SK-N-SH (cell line): ENCODE measurements at regions not wholly inside any gene's neighbourhood (a gene's known extent, or its start where the extent isn't known, plus 50 kb on each side); places are given as distances from the start of the nearest gene placed in this dataset.

Experiments used
- ELF1 ChIP-seq: IDR thresholded peaks from 2 replicates; pipeline ENCODE4 v1.4.0; 2012
- EP300 ChIP-seq, 2 experiments: IDR thresholded peaks; 2 replicates each; pipeline versions ENCODE4 v1.4.0 to v1.6.1; 2012; ENCODE audit warnings: borderline replicate concordance in 1 of 2, low read depth in 1 of 2, low read length in 1 of 2
- FOXJ3 ChIP-seq: sonication (generic); formaldehyde crosslinking; IDR thresholded peaks from 2 replicates; pipeline ENCODE4 v1.5.1; 2020; ENCODE audit warnings: mild to moderate bottlenecking, missing genetic modification reagents
- NFIC ChIP-seq: IDR thresholded peaks from 2 replicates; pipeline ENCODE4 v1.4.0; 2012; ENCODE audit warnings: borderline replicate concordance
- POLR2AphosphoS5 ChIP-seq: IDR thresholded peaks from 2 replicates; pipeline ENCODE4 v1.6.1; 2012; ENCODE audit warnings: low read depth, low read length
- TF ChIP-seq, protein P1 (sequence below): fragments of 200-600 bp; sonication (generic); IDR thresholded peaks from 2 replicates; pipeline ENCODE4 v1.6.1; 2017; ENCODE audit warnings: antibody characterized with exemption, mild to moderate bottlenecking, moderate library complexity
- TF ChIP-seq, protein P2 (sequence below): IDR thresholded peaks from 2 replicates; pipeline ENCODE4; 2012
- TF ChIP-seq, protein P3 (sequence below): IDR thresholded peaks from 2 replicates; pipeline ENCODE4 v1.4.0; 2012; ENCODE audit warnings: low read depth, borderline replicate concordance
- TF ChIP-seq, protein P4 (sequence below): IDR thresholded peaks from 2 replicates; pipeline ENCODE4 v1.4.0; 2012; ENCODE audit warnings: low read depth
- TF ChIP-seq, protein P5 (sequence below): IDR thresholded peaks from 2 replicates; pipeline ENCODE4 v1.6.1; 2012; ENCODE audit warnings: mild to moderate bottlenecking, low read depth, low read length, moderate library complexity

DNA sequence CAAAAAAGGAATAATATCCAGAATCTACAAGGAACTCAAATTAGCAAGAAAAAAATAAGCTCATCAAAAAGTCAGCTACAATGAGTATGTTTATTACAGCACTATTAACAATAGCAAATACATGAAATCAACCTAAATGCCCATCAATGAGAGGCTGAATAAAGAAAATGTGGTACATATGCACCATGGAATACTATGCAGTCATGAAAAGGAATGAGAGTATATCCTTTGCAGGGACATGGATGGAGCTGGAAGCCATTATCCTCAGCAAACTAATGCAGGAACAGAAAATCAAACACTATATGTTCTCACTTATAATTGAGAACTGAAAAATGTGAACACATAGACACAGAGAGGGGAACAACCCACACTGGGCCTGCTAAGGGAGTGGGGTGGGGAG, 178.4 kb upstream of the IRS4 start:
- TF ChIP-seq ELF1 (no peak), NFIC (no peak), POLR2AphosphoS5 (no peak), EP300 (IDR thresholded peaks at IDR 0.05; ENCODE audit: borderline replicate concordance in 1 of 2, low read depth in 1 of 2, low read length in 1 of 2) (no peak), FOXJ3 (CRISPR knock-in tag) (no peak)
- TF ChIP-seq, protein P1, sequence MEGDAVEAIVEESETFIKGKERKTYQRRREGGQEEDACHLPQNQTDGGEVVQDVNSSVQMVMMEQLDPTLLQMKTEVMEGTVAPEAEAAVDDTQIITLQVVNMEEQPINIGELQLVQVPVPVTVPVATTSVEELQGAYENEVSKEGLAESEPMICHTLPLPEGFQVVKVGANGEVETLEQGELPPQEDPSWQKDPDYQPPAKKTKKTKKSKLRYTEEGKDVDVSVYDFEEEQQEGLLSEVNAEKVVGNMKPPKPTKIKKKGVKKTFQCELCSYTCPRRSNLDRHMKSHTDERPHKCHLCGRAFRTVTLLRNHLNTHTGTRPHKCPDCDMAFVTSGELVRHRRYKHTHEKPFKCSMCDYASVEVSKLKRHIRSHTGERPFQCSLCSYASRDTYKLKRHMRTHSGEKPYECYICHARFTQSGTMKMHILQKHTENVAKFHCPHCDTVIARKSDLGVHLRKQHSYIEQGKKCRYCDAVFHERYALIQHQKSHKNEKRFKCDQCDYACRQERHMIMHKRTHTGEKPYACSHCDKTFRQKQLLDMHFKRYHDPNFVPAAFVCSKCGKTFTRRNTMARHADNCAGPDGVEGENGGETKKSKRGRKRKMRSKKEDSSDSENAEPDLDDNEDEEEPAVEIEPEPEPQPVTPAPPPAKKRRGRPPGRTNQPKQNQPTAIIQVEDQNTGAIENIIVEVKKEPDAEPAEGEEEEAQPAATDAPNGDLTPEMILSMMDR: no peak
- TF ChIP-seq, protein P2, sequence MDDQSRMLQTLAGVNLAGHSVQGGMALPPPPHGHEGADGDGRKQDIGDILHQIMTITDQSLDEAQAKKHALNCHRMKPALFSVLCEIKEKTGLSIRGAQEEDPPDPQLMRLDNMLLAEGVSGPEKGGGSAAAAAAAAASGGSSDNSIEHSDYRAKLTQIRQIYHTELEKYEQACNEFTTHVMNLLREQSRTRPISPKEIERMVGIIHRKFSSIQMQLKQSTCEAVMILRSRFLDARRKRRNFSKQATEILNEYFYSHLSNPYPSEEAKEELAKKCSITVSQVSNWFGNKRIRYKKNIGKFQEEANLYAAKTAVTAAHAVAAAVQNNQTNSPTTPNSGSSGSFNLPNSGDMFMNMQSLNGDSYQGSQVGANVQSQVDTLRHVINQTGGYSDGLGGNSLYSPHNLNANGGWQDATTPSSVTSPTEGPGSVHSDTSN: no peak
- TF ChIP-seq, protein P3, sequence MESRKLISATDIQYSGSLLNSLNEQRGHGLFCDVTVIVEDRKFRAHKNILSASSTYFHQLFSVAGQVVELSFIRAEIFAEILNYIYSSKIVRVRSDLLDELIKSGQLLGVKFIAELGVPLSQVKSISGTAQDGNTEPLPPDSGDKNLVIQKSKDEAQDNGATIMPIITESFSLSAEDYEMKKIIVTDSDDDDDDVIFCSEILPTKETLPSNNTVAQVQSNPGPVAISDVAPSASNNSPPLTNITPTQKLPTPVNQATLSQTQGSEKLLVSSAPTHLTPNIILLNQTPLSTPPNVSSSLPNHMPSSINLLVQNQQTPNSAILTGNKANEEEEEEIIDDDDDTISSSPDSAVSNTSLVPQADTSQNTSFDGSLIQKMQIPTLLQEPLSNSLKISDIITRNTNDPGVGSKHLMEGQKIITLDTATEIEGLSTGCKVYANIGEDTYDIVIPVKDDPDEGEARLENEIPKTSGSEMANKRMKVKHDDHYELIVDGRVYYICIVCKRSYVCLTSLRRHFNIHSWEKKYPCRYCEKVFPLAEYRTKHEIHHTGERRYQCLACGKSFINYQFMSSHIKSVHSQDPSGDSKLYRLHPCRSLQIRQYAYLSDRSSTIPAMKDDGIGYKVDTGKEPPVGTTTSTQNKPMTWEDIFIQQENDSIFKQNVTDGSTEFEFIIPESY: no peak
- TF ChIP-seq, protein P4, sequence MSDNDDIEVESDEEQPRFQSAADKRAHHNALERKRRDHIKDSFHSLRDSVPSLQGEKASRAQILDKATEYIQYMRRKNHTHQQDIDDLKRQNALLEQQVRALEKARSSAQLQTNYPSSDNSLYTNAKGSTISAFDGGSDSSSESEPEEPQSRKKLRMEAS: no peak
- TF ChIP-seq, protein P5, sequence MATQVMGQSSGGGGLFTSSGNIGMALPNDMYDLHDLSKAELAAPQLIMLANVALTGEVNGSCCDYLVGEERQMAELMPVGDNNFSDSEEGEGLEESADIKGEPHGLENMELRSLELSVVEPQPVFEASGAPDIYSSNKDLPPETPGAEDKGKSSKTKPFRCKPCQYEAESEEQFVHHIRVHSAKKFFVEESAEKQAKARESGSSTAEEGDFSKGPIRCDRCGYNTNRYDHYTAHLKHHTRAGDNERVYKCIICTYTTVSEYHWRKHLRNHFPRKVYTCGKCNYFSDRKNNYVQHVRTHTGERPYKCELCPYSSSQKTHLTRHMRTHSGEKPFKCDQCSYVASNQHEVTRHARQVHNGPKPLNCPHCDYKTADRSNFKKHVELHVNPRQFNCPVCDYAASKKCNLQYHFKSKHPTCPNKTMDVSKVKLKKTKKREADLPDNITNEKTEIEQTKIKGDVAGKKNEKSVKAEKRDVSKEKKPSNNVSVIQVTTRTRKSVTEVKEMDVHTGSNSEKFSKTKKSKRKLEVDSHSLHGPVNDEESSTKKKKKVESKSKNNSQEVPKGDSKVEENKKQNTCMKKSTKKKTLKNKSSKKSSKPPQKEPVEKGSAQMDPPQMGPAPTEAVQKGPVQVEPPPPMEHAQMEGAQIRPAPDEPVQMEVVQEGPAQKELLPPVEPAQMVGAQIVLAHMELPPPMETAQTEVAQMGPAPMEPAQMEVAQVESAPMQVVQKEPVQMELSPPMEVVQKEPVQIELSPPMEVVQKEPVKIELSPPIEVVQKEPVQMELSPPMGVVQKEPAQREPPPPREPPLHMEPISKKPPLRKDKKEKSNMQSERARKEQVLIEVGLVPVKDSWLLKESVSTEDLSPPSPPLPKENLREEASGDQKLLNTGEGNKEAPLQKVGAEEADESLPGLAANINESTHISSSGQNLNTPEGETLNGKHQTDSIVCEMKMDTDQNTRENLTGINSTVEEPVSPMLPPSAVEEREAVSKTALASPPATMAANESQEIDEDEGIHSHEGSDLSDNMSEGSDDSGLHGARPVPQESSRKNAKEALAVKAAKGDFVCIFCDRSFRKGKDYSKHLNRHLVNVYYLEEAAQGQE: no peak
